ENCODE measurements at regions not wholly inside any gene's neighbourhood (a gene's known extent, or its start where the extent isn't known, plus 50 kb on each side); places are given as distances from the start of the nearest gene placed in this dataset.
A peak's percentile ranks its signal among the peaks of the same experiment; 100 is the strongest.
"Not testable (repeated sequence)": the region's sequence is repeated elsewhere in the genome, so short reads cannot be mapped to it uniquely, and the experiment has no call there.

DNA sequence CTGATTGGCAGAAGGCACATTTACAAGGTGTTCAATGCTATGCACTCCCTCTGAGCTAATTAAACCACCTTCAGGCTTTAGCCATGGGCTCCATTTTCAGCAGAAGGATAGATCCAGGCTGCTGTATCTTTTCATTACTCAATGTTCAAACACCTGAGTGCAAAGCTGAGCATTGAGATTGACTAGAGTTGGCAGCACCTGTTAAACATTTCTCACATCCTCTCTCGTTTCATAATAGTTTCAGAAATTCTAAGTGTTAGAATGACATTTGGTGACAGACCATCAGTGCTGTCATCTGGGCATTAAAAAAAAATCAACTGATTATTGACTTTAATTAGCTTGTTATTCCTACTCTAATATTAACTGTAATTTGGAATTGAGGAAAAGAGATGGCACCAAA lies 187.1 kb upstream of the SEMA3E start:
- DNase-seq (ENCODE audit: low read depth, low spot score), result no peak
- in situ Hi-C loops (cut with HindIII; ENCODE audit: low sequenced_read_pairs), result no loop called here

GRCh38 chr7:83835424-83835823 lies 186.5 kb upstream of the SEMA3E start:
- DNase-seq (ENCODE audit: low read depth, low spot score), result peak; percentile 2
- in situ Hi-C loops (cut with HindIII; ENCODE audit: low sequenced_read_pairs), result no loop called here
- H3K4me3 ChIP-seq (ENCODE audit: low read depth, low read length), result no peak overlapping the region
- TF ChIP-seq CTCF (IDR thresholded peaks at IDR 0.05; ENCODE audit: low read depth, low read length), result no peak

More for the DNA sequence above, 187.1 kb upstream of the SEMA3E start:
- no peak overlapping the region for H3K4me3 ChIP-seq (ENCODE audit: low read depth, low read length)
- TF ChIP-seq CTCF (IDR thresholded peaks at IDR 0.05; ENCODE audit: low read depth, low read length), result no peak

- in situ Hi-C loops (cut with HindIII; ENCODE audit: low sequenced_read_pairs), result not testable (repeated sequence)
These were observed 184.8 kb upstream of the SEMA3E start for GRCh38 chr7:83833721-83834120.

GRCh38 chr7:83832009-83832408 lies 183.1 kb upstream of the SEMA3E start:
- no peak overlapping the region for H3K4me3 ChIP-seq (ENCODE audit: low read depth, low read length)
- no peak for TF ChIP-seq CTCF (IDR thresholded peaks at IDR 0.05; ENCODE audit: low read depth, low read length)
- no peak for DNase-seq (ENCODE audit: low read depth, low spot score)
- in situ Hi-C loops (cut with HindIII; ENCODE audit: low sequenced_read_pairs), result no loop called here

More at GRCh38 chr7:83833721-83834120, 184.8 kb upstream of the SEMA3E start:
- not testable (repeated sequence) for H3K4me3 ChIP-seq (ENCODE audit: low read depth, low read length); DNase-seq (ENCODE audit: low read depth, low spot score)

DNA sequence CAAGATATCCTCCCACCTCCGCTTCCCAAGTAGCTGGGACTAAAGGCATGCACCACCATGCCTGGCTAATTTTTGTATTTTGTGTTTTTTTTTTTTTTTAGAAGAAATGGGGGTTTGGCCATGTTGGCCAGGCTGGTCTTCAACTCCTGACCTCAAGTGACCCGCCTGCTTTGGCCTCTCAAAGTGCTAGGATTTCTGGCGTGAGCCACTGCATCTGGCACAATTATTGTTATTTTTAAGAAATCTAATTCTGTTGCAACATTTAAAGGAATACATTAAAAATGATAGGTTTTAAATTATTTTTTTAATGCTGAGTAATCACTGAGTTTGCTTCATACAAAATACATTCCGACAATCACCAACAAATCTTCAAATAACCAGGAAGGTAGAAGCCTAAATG lies 178.1 kb upstream of the SEMA3E start:
- in situ Hi-C loops (cut with HindIII; ENCODE audit: low sequenced_read_pairs), result no loop called here
- DNase-seq (ENCODE audit: low read depth, low spot score), result no peak

GRCh38 chr7:83824214-83824613 lies 175.3 kb upstream of the SEMA3E start:
- TF ChIP-seq CTCF (IDR thresholded peaks at IDR 0.05; ENCODE audit: low read depth, low read length), result no peak
- DNase-seq (ENCODE audit: low read depth, low spot score), result peak; percentile 57
- no peak overlapping the region for H3K4me3 ChIP-seq (ENCODE audit: low read depth, low read length)
- in situ Hi-C loops (cut with HindIII; ENCODE audit: low sequenced_read_pairs), result no loop called here

More for the DNA sequence above, 178.1 kb upstream of the SEMA3E start:
- no peak overlapping the region for H3K4me3 ChIP-seq (ENCODE audit: low read depth, low read length)
- TF ChIP-seq CTCF (IDR thresholded peaks at IDR 0.05; ENCODE audit: low read depth, low read length), result no peak

DNA sequence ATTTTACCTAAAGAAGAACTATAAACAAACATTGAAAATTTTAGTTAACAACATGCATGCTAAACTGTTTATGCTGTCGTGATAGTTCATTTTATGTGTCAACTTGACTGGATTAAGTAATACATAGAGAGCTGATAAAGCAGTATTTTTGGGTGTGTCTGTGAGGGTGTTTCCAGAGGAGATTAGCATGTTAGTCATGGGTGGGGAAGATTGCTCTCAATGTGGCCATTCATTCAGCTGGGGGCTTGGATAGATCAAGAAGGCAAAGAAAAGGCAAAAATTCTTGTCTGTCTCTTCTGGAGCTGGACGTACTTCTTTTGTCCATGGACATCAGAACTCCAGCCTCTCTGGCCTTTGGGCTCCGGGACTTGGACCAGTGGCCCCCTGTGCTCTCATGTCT lies 172.9 kb upstream of the SEMA3E start:
- DNase-seq (ENCODE audit: low read depth, low spot score), result no peak
- no peak for TF ChIP-seq CTCF (IDR thresholded peaks at IDR 0.05; ENCODE audit: low read depth, low read length)
- H3K4me3 ChIP-seq (ENCODE audit: low read depth, low read length), result no peak overlapping the region
- in situ Hi-C loops (cut with HindIII; ENCODE audit: low sequenced_read_pairs), result no loop called here
